ENCODE measurements at regions not wholly inside any gene's neighbourhood (a gene's known extent, or its start where the extent isn't known, plus 50 kb on each side); places are given as distances from the start of the nearest gene placed in this dataset.
A peak's percentile ranks its signal among the peaks of the same experiment; 100 is the strongest.

DNA sequence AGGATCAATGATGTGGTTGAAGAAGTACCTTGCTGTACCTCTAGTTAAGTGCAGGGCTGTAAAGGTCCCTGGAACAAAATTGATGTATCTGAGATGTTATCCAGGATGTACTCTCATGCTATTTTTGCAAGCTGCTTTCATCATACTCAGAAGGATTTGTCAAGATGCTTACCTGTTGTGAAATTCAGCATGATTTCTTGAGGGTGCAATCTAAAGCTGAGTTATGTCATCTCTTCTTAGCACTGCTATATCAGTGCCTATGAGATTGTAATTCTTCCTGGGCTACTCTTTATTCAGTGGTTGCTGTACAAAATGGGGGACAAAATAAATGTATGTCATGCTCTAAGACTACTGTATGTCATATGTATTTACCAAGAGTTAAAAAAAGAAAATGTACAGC, 340.7 kb upstream of the LMO3 start:
- Mint-ChIP-seq H3K27ac (ENCODE audit: unreplicated experiment) (no peak overlapping the region), H3K36me3 (ENCODE audit: low read depth) (no peaks in the 10 kb centered on the region), H3K4me3 (ENCODE audit: unreplicated experiment) (no peak overlapping the region), H3K27me3 (ENCODE audit: low read depth) (peaks cover 7% of the 10 kb centered on the region), H3K9me3 (ENCODE audit: low read depth) (no peaks in the 10 kb centered on the region), H3K4me1 (ENCODE audit: low read depth) (no peaks in the 10 kb centered on the region)
- TF ChIP-seq, protein P1, sequence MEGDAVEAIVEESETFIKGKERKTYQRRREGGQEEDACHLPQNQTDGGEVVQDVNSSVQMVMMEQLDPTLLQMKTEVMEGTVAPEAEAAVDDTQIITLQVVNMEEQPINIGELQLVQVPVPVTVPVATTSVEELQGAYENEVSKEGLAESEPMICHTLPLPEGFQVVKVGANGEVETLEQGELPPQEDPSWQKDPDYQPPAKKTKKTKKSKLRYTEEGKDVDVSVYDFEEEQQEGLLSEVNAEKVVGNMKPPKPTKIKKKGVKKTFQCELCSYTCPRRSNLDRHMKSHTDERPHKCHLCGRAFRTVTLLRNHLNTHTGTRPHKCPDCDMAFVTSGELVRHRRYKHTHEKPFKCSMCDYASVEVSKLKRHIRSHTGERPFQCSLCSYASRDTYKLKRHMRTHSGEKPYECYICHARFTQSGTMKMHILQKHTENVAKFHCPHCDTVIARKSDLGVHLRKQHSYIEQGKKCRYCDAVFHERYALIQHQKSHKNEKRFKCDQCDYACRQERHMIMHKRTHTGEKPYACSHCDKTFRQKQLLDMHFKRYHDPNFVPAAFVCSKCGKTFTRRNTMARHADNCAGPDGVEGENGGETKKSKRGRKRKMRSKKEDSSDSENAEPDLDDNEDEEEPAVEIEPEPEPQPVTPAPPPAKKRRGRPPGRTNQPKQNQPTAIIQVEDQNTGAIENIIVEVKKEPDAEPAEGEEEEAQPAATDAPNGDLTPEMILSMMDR (IDR thresholded peaks at IDR 0.05), result no peak
- no peak for DNase-seq (ENCODE audit: low spot score)

DNA sequence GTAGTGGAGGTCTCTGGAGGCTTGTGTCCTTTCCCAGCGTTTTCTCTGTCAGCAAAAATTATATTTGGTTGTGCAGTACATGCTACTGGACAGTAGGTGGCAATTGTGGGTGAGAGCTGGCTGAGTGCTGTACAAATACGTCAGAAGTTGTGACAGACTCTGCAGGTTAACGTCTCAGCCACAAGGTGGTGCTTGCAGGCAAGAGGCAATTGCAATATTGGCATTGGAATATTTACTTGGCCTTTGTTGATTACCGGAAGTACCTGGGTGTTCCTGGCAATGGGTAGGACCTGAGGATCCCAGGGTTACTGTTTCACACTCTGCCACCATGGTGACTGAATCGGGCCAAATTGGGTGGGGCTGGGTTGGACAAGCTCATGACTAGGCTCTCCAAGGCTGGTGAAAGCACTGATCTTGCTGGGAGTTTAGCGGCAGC, 333.9 kb upstream of the LMO3 start:
- peaks cover 5% of the 10 kb centered on the region for H3K27me3 Mint-ChIP-seq (ENCODE audit: low read depth)
- H3K36me3 Mint-ChIP-seq (ENCODE audit: low read depth), result no peaks in the 10 kb centered on the region
- peaks cover 6% of the 10 kb centered on the region for H3K9me3 Mint-ChIP-seq (ENCODE audit: low read depth)
- H3K27ac Mint-ChIP-seq (ENCODE audit: unreplicated experiment), result no peak overlapping the region
- TF ChIP-seq, protein P1 (IDR thresholded peaks at IDR 0.05), result peak; percentile 77
- H3K4me1 Mint-ChIP-seq (ENCODE audit: low read depth), result no peaks in the 10 kb centered on the region
- H3K4me3 Mint-ChIP-seq (ENCODE audit: unreplicated experiment), result no peak overlapping the region
- no peak for DNase-seq (ENCODE audit: low spot score)

DNA sequence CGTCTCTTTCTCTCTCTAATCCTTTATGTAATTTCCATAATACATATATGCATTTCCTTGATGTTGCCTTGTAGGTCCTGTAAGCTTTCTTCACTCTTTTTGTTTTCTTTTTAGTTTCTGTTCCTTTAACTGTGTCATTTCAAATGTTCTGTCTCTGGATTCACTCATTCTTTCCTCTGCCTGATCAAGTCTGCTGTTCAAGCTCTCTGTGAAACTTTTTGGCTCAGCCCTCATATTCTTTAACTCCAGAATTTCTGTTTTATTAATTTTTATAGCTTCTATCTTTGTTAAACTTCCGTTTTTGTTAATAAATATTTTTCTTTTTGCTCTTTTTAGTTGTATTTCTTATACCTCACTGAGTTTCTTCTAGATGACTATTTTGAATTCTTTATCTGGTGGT, 321.3 kb upstream of the LMO3 start:
- H3K36me3 Mint-ChIP-seq (ENCODE audit: low read depth), result peaks cover 3% of the 10 kb centered on the region
- no peak overlapping the region for H3K4me3 Mint-ChIP-seq (ENCODE audit: unreplicated experiment)
- TF ChIP-seq, protein P1 (IDR thresholded peaks at IDR 0.05), result no peak
- DNase-seq (ENCODE audit: low spot score), result no peak
- H3K9me3 Mint-ChIP-seq (ENCODE audit: low read depth), result peaks cover 22% of the 10 kb centered on the region
- no peak overlapping the region for H3K27ac Mint-ChIP-seq (ENCODE audit: unreplicated experiment)
- H3K27me3 Mint-ChIP-seq (ENCODE audit: low read depth), result peaks cover 3% of the 10 kb centered on the region
- H3K4me1 Mint-ChIP-seq (ENCODE audit: low read depth), result no peaks in the 10 kb centered on the region

DNA sequence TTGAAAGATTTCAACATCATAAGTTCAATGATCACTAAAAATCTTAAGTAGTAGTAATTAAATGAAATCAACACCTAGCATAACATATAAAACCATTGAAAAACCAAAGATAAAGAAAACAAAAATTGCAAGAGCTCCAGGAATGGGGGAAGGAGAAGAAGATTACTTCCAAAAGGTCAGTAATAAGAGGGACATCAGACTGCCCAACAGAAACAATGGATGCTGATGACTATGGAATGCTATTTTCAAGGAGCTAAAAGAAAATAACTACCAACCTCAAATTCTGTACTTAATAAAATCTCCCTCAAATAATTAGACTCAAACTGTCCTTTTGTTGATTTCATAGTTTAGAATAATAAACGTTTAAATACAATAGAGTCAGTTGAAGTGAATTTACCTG, 314.5 kb upstream of the LMO3 start:
- Mint-ChIP-seq H3K36me3 (ENCODE audit: low read depth) (no peaks in the 10 kb centered on the region), H3K4me3 (ENCODE audit: unreplicated experiment) (no peak overlapping the region), H3K27me3 (ENCODE audit: low read depth) (no peaks in the 10 kb centered on the region), H3K4me1 (ENCODE audit: low read depth) (no peaks in the 10 kb centered on the region), H3K27ac (ENCODE audit: unreplicated experiment) (no peak overlapping the region), H3K9me3 (ENCODE audit: low read depth) (peaks cover 47% of the 10 kb centered on the region)
- TF ChIP-seq, protein P1 (IDR thresholded peaks at IDR 0.05), result no peak
- no peak for DNase-seq (ENCODE audit: low spot score)

DNA sequence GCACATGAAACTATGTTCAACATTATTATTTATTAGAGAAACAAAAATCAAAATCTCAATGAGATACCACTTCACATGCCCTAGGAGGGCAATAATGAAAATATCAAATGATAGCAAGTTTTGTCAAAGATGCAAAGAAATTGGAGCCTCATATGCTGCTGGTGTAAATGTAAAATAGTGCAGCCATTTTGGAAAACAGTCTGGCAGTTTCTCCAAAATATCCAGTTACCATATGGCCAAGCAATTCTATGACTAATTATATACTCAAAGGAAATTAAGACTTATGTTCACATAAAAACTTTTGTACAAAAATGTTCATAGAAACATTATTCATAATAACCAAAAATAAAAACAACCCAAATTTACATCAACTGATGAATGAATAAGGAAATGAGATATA, 313.6 kb upstream of the LMO3 start:
- H3K27ac Mint-ChIP-seq (ENCODE audit: unreplicated experiment), result no peak overlapping the region
- H3K9me3 Mint-ChIP-seq (ENCODE audit: low read depth), result peaks cover 43% of the 10 kb centered on the region
- H3K4me1 Mint-ChIP-seq (ENCODE audit: low read depth), result no peaks in the 10 kb centered on the region
- H3K27me3 Mint-ChIP-seq (ENCODE audit: low read depth), result no peaks in the 10 kb centered on the region
- DNase-seq (ENCODE audit: low spot score), result no peak
- H3K4me3 Mint-ChIP-seq (ENCODE audit: unreplicated experiment), result no peak overlapping the region
- TF ChIP-seq, protein P1 (IDR thresholded peaks at IDR 0.05), result no peak
- no peaks in the 10 kb centered on the region for H3K36me3 Mint-ChIP-seq (ENCODE audit: low read depth)
